HCT116 (cell line): ENCODE measurements at regions not wholly inside any gene's neighbourhood (a gene's known extent, or its start where the extent isn't known, plus 50 kb on each side); places are given as distances from the start of the nearest gene placed in this dataset.

Experiments used
- ATAC-seq: fragments of 200-7000 bp; cut with Tn5 transposase; 2 replicates; pipeline ENCODE4 v1.9.1; 2020; ENCODE audit warnings: mild to moderate bottlenecking, moderate library complexity
- BruUV-seq: library from RNA; stranded (reverse); fragments of 400-500 nt; replicated peaks from 2 replicates; lab custom pipeline; 2021; lab: Mats Ljungman, UMichigan
- CTCF ChIA-PET: fragments of 300-600 bp; sonication (Branson Sonifier 250); formaldehyde crosslinking; loops from one replicate; lab custom pipeline; 2021; ENCODE audit warnings: antibody characterized with exemption; lab: Charles Lee
- POLR2A ChIA-PET: fragments of 300-600, 350-600 bp; sonication (Branson Sonifier 250); formaldehyde crosslinking; loops from one replicate; lab custom pipeline; 2021; ENCODE audit warnings: antibody characterized with exemption; lab: Charles Lee
- RAD21 ChIA-PET, 2 experiments: fragments of 300-600 bp; sonication (Branson Sonifier 250); formaldehyde crosslinking; loops; one replicate each; lab custom pipeline; 2023; ENCODE audit warnings: low total read pairs in 2 of 2; ENCODE audit not compliant: uncharacterized antibody in 2 of 2, unreplicated experiment in 2 of 2, low non-redundant PET in 1 of 2; lab: Charles Lee
- DNase-seq: peaks from one replicate; pipeline ENCODE4 v3.0.0-alpha.2; 2010; ENCODE audit warnings: low read depth, low spot score
- H2AFZ ChIP-seq: fragments of 200-600 bp; shearing (Covaris generic), sonication (generic); 2 replicates; pipeline ENCODE4 v1.6.1; 2017; ENCODE audit warnings: low read depth, mixed run types, mixed read lengths, antibody characterized with exemption, low read length; ENCODE audit not compliant: poor library complexity, severe bottlenecking
- H3K27ac ChIP-seq: 2 replicates; pipeline ENCODE4 v1.5.1; 2012; ENCODE audit warnings: low read depth, low read length
- H3K27me3 ChIP-seq: fragments of 200-600 bp; sonication (generic); 2 replicates; pipeline ENCODE4 v1.6.1; 2016; ENCODE audit warnings: mixed run types, low read length, mixed read lengths; ENCODE audit not compliant: insufficient read depth
- H3K36me3 ChIP-seq, 2 experiments: fragments of 200-500 bp in 1 of 2; fragments of 200-600 bp in 1 of 2; sonication (Bioruptor generic) in 1 of 2; sonication (generic) in 1 of 2; 2 replicates each; pipeline versions ENCODE4 v1.5.1 to v1.6.1; 2014 to 2016; ENCODE audit warnings: low read length in 2 of 2, inconsistent platforms in 1 of 2, mixed read lengths in 1 of 2, mixed run types in 1 of 2; ENCODE audit not compliant: insufficient read depth in 2 of 2, control insufficient read depth in 1 of 2
- H3K4me1 ChIP-seq, 2 experiments: fragments of 200-600 bp in 1 of 2; sonication (generic) in 1 of 2; 2 replicates each; pipeline versions ENCODE4 v1.5.1 to v1.6.1; 2012 to 2017; ENCODE audit warnings: low read length in 2 of 2, inconsistent platforms in 1 of 2, mild to moderate bottlenecking in 1 of 2, mixed read lengths in 1 of 2, mixed run types in 1 of 2, moderate library complexity in 1 of 2; ENCODE audit not compliant: insufficient read depth in 2 of 2, control insufficient read depth in 1 of 2
- H3K4me2 ChIP-seq: fragments of 200-600 bp; sonication (generic); 2 replicates; pipeline ENCODE4 v1.6.1; 2017; ENCODE audit warnings: mixed run types, low read length, mixed read lengths
- H3K4me3 ChIP-seq, 2 experiments: fragments of 200-600 bp in 1 of 2; sonication (generic) in 1 of 2; replicated peaks in 1 of 2; 2 replicates each; pipeline ENCODE4 v1.5.1; 2011 to 2016; ENCODE audit warnings: low read length in 2 of 2, control low read depth in 1 of 2, low read depth in 1 of 2, mild to moderate bottlenecking in 1 of 2, mixed read lengths in 1 of 2, mixed run types in 1 of 2
- H3K79me2 ChIP-seq: fragments of 200-600 bp; sonication (generic); 2 replicates; pipeline ENCODE4 v1.6.1; 2017; ENCODE audit warnings: mild to moderate bottlenecking, mixed run types, low read length, moderate library complexity, mixed read lengths; ENCODE audit not compliant: insufficient read depth
- H3K9ac ChIP-seq: fragments of 200-600 bp; sonication (generic); 2 replicates; pipeline ENCODE4 v1.6.1; 2016; ENCODE audit warnings: low read length, mixed read lengths
- H3K9me2 ChIP-seq: fragments of 200-600 bp; sonication (generic), shearing (Covaris generic); 2 replicates; pipeline ENCODE4 v1.6.1; 2017; ENCODE audit warnings: mixed run types, mild to moderate bottlenecking, moderate library complexity; ENCODE audit not compliant: insufficient read depth
- H3K9me3 ChIP-seq, 2 experiments: fragments of 200-500 bp in 1 of 2; fragments of 200-600 bp in 1 of 2; sonication (Bioruptor generic) in 1 of 2; sonication (generic) in 1 of 2; 2 replicates each; pipeline ENCODE4 v1.6.1; 2014 to 2017; ENCODE audit warnings: low read length in 2 of 2, mixed read lengths in 2 of 2, inconsistent platforms in 1 of 2, low read depth in 1 of 2, mild to moderate bottlenecking in 1 of 2, mixed run types in 1 of 2, moderate library complexity in 1 of 2; ENCODE audit not compliant: control insufficient read depth in 1 of 2, insufficient read depth in 1 of 2
- H4K20me1 ChIP-seq: fragments of 200-600 bp; sonication (generic), shearing (Covaris generic); 2 replicates; pipeline ENCODE4 v1.6.1; 2017; ENCODE audit warnings: mixed run types, mild to moderate bottlenecking, moderate library complexity; ENCODE audit not compliant: insufficient read depth
- CBX3 ChIP-seq: IDR thresholded peaks from 2 replicates; pipeline ENCODE4 v1.6.1; 2012; ENCODE audit warnings: low read depth
- CEBPB ChIP-seq: IDR thresholded peaks from 2 replicates; pipeline ENCODE4 v1.6.1; 2012; ENCODE audit warnings: low read depth
- EGR1 ChIP-seq: IDR thresholded peaks from 2 replicates; pipeline ENCODE4 v1.6.1; 2012; ENCODE audit warnings: low read depth
- ELF1 ChIP-seq: IDR thresholded peaks from 2 replicates; pipeline ENCODE4 v1.6.1; 2012; ENCODE audit warnings: low read depth, borderline replicate concordance
- EZH2 ChIP-seq: fragments of 200-600 bp; sonication (generic); IDR thresholded peaks from 2 replicates; pipeline ENCODE4 v1.6.1; 2017; ENCODE audit warnings: antibody characterized with exemption, mixed run types
- EZH2phosphoT487 ChIP-seq: fragments of 200-600 bp; IDR thresholded peaks from 2 replicates; pipeline ENCODE4 v1.6.1; 2018; ENCODE audit warnings: antibody characterized with exemption, borderline replicate concordance
- RAD21 ChIP-seq: IDR thresholded peaks from 2 replicates; pipeline ENCODE4 v1.6.1; 2012; ENCODE audit warnings: low read depth, mild to moderate bottlenecking
- SIN3A ChIP-seq: IDR thresholded peaks from 2 replicates; pipeline ENCODE4 v1.6.1; 2012; ENCODE audit warnings: low read depth
- SP1 ChIP-seq: IDR thresholded peaks from 2 replicates; pipeline ENCODE4 v1.6.1; 2012; ENCODE audit warnings: low read depth
- YY1 ChIP-seq: IDR thresholded peaks from 2 replicates; pipeline ENCODE4 v1.6.1; 2011; ENCODE audit warnings: low read length, low read depth, moderate library complexity, mild to moderate bottlenecking; ENCODE audit not compliant: insufficient replicate concordance; ENCODE audit errors: extremely low read depth
- intact Hi-C: fragments of 100-400 bp; cut with micrococcal nuclease; formaldehyde crosslinking; loops from 2 replicates; pipeline ENCODE4 v1.10.0; 2022
- TF ChIP-seq, protein P1 (sequence below): IDR thresholded peaks from 2 replicates; pipeline ENCODE4 v1.6.1; 2012; ENCODE audit warnings: low read depth

- TF ChIP-seq, protein P1, sequence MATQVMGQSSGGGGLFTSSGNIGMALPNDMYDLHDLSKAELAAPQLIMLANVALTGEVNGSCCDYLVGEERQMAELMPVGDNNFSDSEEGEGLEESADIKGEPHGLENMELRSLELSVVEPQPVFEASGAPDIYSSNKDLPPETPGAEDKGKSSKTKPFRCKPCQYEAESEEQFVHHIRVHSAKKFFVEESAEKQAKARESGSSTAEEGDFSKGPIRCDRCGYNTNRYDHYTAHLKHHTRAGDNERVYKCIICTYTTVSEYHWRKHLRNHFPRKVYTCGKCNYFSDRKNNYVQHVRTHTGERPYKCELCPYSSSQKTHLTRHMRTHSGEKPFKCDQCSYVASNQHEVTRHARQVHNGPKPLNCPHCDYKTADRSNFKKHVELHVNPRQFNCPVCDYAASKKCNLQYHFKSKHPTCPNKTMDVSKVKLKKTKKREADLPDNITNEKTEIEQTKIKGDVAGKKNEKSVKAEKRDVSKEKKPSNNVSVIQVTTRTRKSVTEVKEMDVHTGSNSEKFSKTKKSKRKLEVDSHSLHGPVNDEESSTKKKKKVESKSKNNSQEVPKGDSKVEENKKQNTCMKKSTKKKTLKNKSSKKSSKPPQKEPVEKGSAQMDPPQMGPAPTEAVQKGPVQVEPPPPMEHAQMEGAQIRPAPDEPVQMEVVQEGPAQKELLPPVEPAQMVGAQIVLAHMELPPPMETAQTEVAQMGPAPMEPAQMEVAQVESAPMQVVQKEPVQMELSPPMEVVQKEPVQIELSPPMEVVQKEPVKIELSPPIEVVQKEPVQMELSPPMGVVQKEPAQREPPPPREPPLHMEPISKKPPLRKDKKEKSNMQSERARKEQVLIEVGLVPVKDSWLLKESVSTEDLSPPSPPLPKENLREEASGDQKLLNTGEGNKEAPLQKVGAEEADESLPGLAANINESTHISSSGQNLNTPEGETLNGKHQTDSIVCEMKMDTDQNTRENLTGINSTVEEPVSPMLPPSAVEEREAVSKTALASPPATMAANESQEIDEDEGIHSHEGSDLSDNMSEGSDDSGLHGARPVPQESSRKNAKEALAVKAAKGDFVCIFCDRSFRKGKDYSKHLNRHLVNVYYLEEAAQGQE = no peak
- no peak for TF ChIP-seq YY1
- no peak for TF ChIP-seq SIN3A
- no peak for TF ChIP-seq SP1
- TF ChIP-seq CBX3 = no peak
- no peak for TF ChIP-seq EZH2phosphoT487
These were observed 84.7 kb upstream of the MEDAG start (continued) for GRCh38 chr13:30821421-30821820.

- Histone ChIP-seq H3K4me2 (no peak overlapping the region), H3K4me3 (no peak overlapping the region), H3K9me3 (no peaks in the 10 kb centered on the region), H3K27ac (no peak overlapping the region), H3K36me3 (no peaks in the 10 kb centered on the region), H3K4me1 (peaks cover 14 to 17% of the 10 kb centered on the region in 2 experiments), H3K9me2 (no peaks in the 10 kb centered on the region), H2AFZ (no peak overlapping the region), H3K27me3 (no peaks in the 10 kb centered on the region), H4K20me1 (no peaks in the 10 kb centered on the region), H3K79me2 (no peaks in the 10 kb centered on the region), H3K9ac (no peak overlapping the region)
- ChIA-PET POLR2A (no interaction called here), RAD21 (no interaction called here), CTCF (no interaction called here)
- DNase-seq (no peak), ATAC-seq (no peak)
- intact Hi-C loops = no loop called here
- no TSS peak for BruUV-seq
- TF ChIP-seq SP1 (no peak), CEBPB (no peak), RAD21 (no peak), EGR1 (no peak), EZH2 (no peak), YY1 (no peak), ELF1 (no peak), EZH2phosphoT487 (no peak)
- TF ChIP-seq, protein P1 = no peak
These were observed 81.4 kb upstream of the MEDAG start for GRCh38 chr13:30824651-30825050.
